ENCODE measurements at regions not wholly inside any gene's neighbourhood (a gene's known extent, or its start where the extent isn't known, plus 50 kb on each side); places are given as distances from the start of the nearest gene placed in this dataset.
A peak's percentile ranks its signal among the peaks of the same experiment; 100 is the strongest.
"Not testable (repeated sequence)": the region's sequence is repeated elsewhere in the genome, so short reads cannot be mapped to it uniquely, and the experiment has no call there.

- H3K27me3 ChIP-seq (ENCODE audit: control insufficient read depth, insufficient read depth, low read length) = peaks cover 22% of the 10 kb centered on the region
- 100% methylated on average over 2 of the region's 4 CpGs for WGBS (ENCODE audit: insufficient coverage)
- peaks cover 4% of the 10 kb centered on the region for H3K4me1 ChIP-seq (ENCODE audit: control insufficient read depth, insufficient read depth, low read length)
- no peaks in the 10 kb centered on the region for H3K36me3 ChIP-seq (ENCODE audit: control insufficient read depth, insufficient read depth, low read length)
- H3K4me3 ChIP-seq (ENCODE audit: low read depth, low read length) = no peak overlapping the region
- no peaks in the 10 kb centered on the region for H3K9me3 ChIP-seq (ENCODE audit: control insufficient read depth, insufficient read depth, low read length)
- DNase-seq (ENCODE audit: low read depth in 4 of 6, low spot score in 6 of 6) = no peak
- H3K27ac ChIP-seq (ENCODE audit: low read depth, low read length) = no peak overlapping the region
These were observed 286.9 kb downstream of the INSIG2 start for GRCh38 chr2:118374974-118375755.

- Histone ChIP-seq H3K27me3 (ENCODE audit: control insufficient read depth, insufficient read depth, low read length) (peaks cover 22% of the 10 kb centered on the region), H3K36me3 (ENCODE audit: control insufficient read depth, insufficient read depth, low read length) (no peaks in the 10 kb centered on the region), H3K9me3 (ENCODE audit: control insufficient read depth, insufficient read depth, low read length) (no peaks in the 10 kb centered on the region), H3K4me1 (ENCODE audit: control insufficient read depth, insufficient read depth, low read length) (peaks cover 4% of the 10 kb centered on the region), H3K4me3 (ENCODE audit: low read depth, low read length) (no peak overlapping the region), H3K27ac (ENCODE audit: low read depth, low read length) (no peak overlapping the region)
- 40% methylated on average over 2 of the region's 6 CpGs for WGBS (ENCODE audit: insufficient coverage)
- peak in 3 of 6 donors; percentile 12 to 71 (median 30) for DNase-seq (ENCODE audit: low read depth in 4 of 6, low spot score in 6 of 6)
These were observed 284.9 kb downstream of the INSIG2 start for GRCh38 chr2:118372886-118373830.

- no peak overlapping the region for H3K27ac ChIP-seq (ENCODE audit: low read depth, low read length)
- H3K4me3 ChIP-seq (ENCODE audit: low read depth, low read length) = no peak overlapping the region
- 47% methylated on average over 5 of the region's 6 CpGs for whole genome bisulfite sequencing (ENCODE audit: insufficient coverage)
- H3K4me1 ChIP-seq (ENCODE audit: control insufficient read depth, insufficient read depth, low read length) = peaks cover 4% of the 10 kb centered on the region
- H3K27me3 ChIP-seq (ENCODE audit: control insufficient read depth, insufficient read depth, low read length) = peaks cover 11% of the 10 kb centered on the region
- peak in 2 of 6 donors; percentile 42 to 78 for DNase-seq (ENCODE audit: low read depth in 4 of 6, low spot score in 6 of 6)
- H3K9me3 ChIP-seq (ENCODE audit: control insufficient read depth, insufficient read depth, low read length) = no peaks in the 10 kb centered on the region
- H3K36me3 ChIP-seq (ENCODE audit: control insufficient read depth, insufficient read depth, low read length) = no peaks in the 10 kb centered on the region
These were observed 283.2 kb downstream of the INSIG2 start for GRCh38 chr2:118371515-118371914.

GRCh38 chr2:118369521-118369920 is 281.2 kb downstream of the INSIG2 start:
- not testable (repeated sequence) for H3K27me3 ChIP-seq (ENCODE audit: control insufficient read depth, insufficient read depth, low read length); H3K4me3 ChIP-seq (ENCODE audit: low read depth, low read length); DNase-seq (ENCODE audit: low read depth in 4 of 6, low spot score in 6 of 6); H3K27ac ChIP-seq (ENCODE audit: low read depth, low read length); H3K36me3 ChIP-seq (ENCODE audit: control insufficient read depth, insufficient read depth, low read length); H3K4me1 ChIP-seq (ENCODE audit: control insufficient read depth, insufficient read depth, low read length); H3K9me3 ChIP-seq (ENCODE audit: control insufficient read depth, insufficient read depth, low read length)
- WGBS (ENCODE audit: insufficient coverage) = 75% methylated on average over 6 of the region's 7 CpGs

GRCh38 chr2:118363604-118364003 is 275.3 kb downstream of the INSIG2 start:
- DNase-seq (ENCODE audit: low read depth in 4 of 6, low spot score in 6 of 6) = no peak
- Histone ChIP-seq H3K36me3 (ENCODE audit: control insufficient read depth, insufficient read depth, low read length) (no peaks in the 10 kb centered on the region), H3K4me1 (ENCODE audit: control insufficient read depth, insufficient read depth, low read length) (no peaks in the 10 kb centered on the region), H3K27ac (ENCODE audit: low read depth, low read length) (no peak overlapping the region), H3K4me3 (ENCODE audit: low read depth, low read length) (no peak overlapping the region), H3K9me3 (ENCODE audit: control insufficient read depth, insufficient read depth, low read length) (no peaks in the 10 kb centered on the region), H3K27me3 (ENCODE audit: control insufficient read depth, insufficient read depth, low read length) (no peaks in the 10 kb centered on the region)
- WGBS (ENCODE audit: insufficient coverage) = no CpG with 5 or more reads among the region's 2 CpGs

GRCh38 chr2:118356051-118356450 is 267.8 kb downstream of the INSIG2 start:
- H3K27ac ChIP-seq (ENCODE audit: low read depth, low read length) = no peak overlapping the region
- no peak overlapping the region for H3K4me3 ChIP-seq (ENCODE audit: low read depth, low read length)
- DNase-seq (ENCODE audit: low read depth in 4 of 6, low spot score in 6 of 6) = peak in 1 of 6 donors; percentile 52
- peaks cover 4% of the 10 kb centered on the region for H3K9me3 ChIP-seq (ENCODE audit: control insufficient read depth, insufficient read depth, low read length)
- no CpG with 5 or more reads among the region's 1 CpG for WGBS (ENCODE audit: insufficient coverage)
- H3K4me1 ChIP-seq (ENCODE audit: control insufficient read depth, insufficient read depth, low read length) = no peaks in the 10 kb centered on the region
- H3K36me3 ChIP-seq (ENCODE audit: control insufficient read depth, insufficient read depth, low read length) = no peaks in the 10 kb centered on the region
- H3K27me3 ChIP-seq (ENCODE audit: control insufficient read depth, insufficient read depth, low read length) = no peaks in the 10 kb centered on the region

GRCh38 chr2:118351796-118352195 is 263.5 kb downstream of the INSIG2 start:
- WGBS (ENCODE audit: insufficient coverage) = 33% methylated on average over 1 of the region's 2 CpGs
- DNase-seq (ENCODE audit: low read depth in 4 of 6, low spot score in 6 of 6) = no peak

GRCh38 chr2:118350621-118351020 is 262.4 kb downstream of the INSIG2 start:
- no CpG with 5 or more reads among the region's 1 CpG for WGBS (ENCODE audit: insufficient coverage)
- no peak for DNase-seq (ENCODE audit: low read depth in 4 of 6, low spot score in 6 of 6)
- no peak overlapping the region for H3K4me3 ChIP-seq (ENCODE audit: low read depth, low read length)
- no peaks in the 10 kb centered on the region for H3K9me3 ChIP-seq (ENCODE audit: control insufficient read depth, insufficient read depth, low read length)
- H3K27me3 ChIP-seq (ENCODE audit: control insufficient read depth, insufficient read depth, low read length) = no peaks in the 10 kb centered on the region
- H3K36me3 ChIP-seq (ENCODE audit: control insufficient read depth, insufficient read depth, low read length) = no peaks in the 10 kb centered on the region
- no peaks in the 10 kb centered on the region for H3K4me1 ChIP-seq (ENCODE audit: control insufficient read depth, insufficient read depth, low read length)
- H3K27ac ChIP-seq (ENCODE audit: low read depth, low read length) = no peak overlapping the region

More at GRCh38 chr2:118351796-118352195, 263.5 kb downstream of the INSIG2 start:
- no peaks in the 10 kb centered on the region for H3K36me3 ChIP-seq (ENCODE audit: control insufficient read depth, insufficient read depth, low read length)
- H3K9me3 ChIP-seq (ENCODE audit: control insufficient read depth, insufficient read depth, low read length) = no peaks in the 10 kb centered on the region
- no peaks in the 10 kb centered on the region for H3K27me3 ChIP-seq (ENCODE audit: control insufficient read depth, insufficient read depth, low read length)
- H3K27ac ChIP-seq (ENCODE audit: low read depth, low read length) = no peak overlapping the region
- H3K4me3 ChIP-seq (ENCODE audit: low read depth, low read length) = no peak overlapping the region
- no peaks in the 10 kb centered on the region for H3K4me1 ChIP-seq (ENCODE audit: control insufficient read depth, insufficient read depth, low read length)

GRCh38 chr2:118349365-118349764 is 261.1 kb downstream of the INSIG2 start:
- Histone ChIP-seq H3K36me3 (ENCODE audit: control insufficient read depth, insufficient read depth, low read length) (no peaks in the 10 kb centered on the region), H3K4me1 (ENCODE audit: control insufficient read depth, insufficient read depth, low read length) (no peaks in the 10 kb centered on the region), H3K4me3 (ENCODE audit: low read depth, low read length) (no peak overlapping the region), H3K27me3 (ENCODE audit: control insufficient read depth, insufficient read depth, low read length) (no peaks in the 10 kb centered on the region), H3K27ac (ENCODE audit: low read depth, low read length) (no peak overlapping the region), H3K9me3 (ENCODE audit: control insufficient read depth, insufficient read depth, low read length) (no peaks in the 10 kb centered on the region)
- 82% methylated on average over 2 of the region's 2 CpGs for WGBS (ENCODE audit: insufficient coverage)
- DNase-seq (ENCODE audit: low read depth in 4 of 6, low spot score in 6 of 6) = no peak
